ENCODE measurements at regions not wholly inside any gene's neighbourhood (a gene's known extent, or its start where the extent isn't known, plus 50 kb on each side); places are given as distances from the start of the nearest gene placed in this dataset.
"Not testable (repeated sequence)": the region's sequence is repeated elsewhere in the genome, so short reads cannot be mapped to it uniquely, and the experiment has no call there.

DNA sequence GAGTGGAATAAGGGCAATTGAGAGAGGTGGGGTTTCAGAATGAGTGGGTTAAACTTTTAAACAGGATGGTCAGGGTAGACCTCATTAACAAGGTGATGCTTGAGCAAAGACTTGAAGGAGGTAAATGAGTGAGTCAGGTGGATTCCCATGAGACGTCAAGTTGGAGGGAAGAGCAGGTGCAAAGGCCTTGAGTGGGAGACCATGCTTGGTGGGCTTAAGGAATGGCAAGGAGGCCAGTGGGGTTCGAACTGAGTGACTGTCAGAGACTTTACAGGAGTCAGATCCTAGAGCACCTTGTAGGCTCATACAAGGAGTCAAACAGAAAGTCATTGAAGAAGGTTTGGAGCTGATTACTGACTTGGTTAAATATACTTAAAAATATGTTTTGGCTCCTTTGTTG is 284.1 kb downstream of the CYRIA start:
- DNase-seq = no peak
- no peak overlapping the region for H3K4me3 ChIP-seq (replicated peaks in 1 of 3)
- H3K27me3 ChIP-seq = no peaks in the 10 kb centered on the region
- H3K4me1 ChIP-seq = no peaks in the 10 kb centered on the region
- intact Hi-C loops (cut with DNase I) = no loop called here
- H3K27ac ChIP-seq = no peak overlapping the region
- H3K9me3 ChIP-seq = no peaks in the 10 kb centered on the region
- 82 to 89% methylated on average over 2 of the region's 2 CpGs for WGBS, 2 donors
- TF ChIP-seq POLR2A (IDR thresholded peaks at IDR 0.05) (no peak), CTCF (IDR thresholded peaks at IDR 0.05) (no peak)
- no peaks in the 10 kb centered on the region for H3K36me3 ChIP-seq

DNA sequence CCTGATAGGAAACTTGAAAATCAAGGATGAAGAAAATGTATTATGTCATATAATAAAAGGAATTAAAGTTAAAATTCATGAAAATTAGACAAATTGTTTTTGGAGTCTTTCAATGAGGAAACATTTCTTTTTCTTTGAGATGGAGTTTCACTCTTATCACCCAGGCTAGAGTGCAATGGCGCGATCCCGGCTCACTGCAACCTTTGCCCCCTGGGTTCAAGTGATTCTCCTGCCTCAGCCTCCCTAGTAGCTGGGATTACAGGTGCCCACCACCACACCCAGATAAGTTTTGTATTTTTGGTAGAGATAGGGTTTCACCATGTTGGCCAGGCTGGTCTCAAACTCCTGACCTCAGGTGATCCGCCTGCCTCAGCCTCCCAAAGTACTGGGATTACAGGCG is 285.7 kb downstream of the CYRIA start:
- H3K4me1 ChIP-seq; intact Hi-C loops (cut with DNase I); H3K9me3 ChIP-seq; H3K4me3 ChIP-seq (replicated peaks in 1 of 3); DNase-seq; H3K27me3 ChIP-seq; H3K27ac ChIP-seq; H3K36me3 ChIP-seq: not testable (repeated sequence)
- WGBS, 2 donors = 75 to 95% methylated on average over 5 of the region's 5 CpGs

DNA sequence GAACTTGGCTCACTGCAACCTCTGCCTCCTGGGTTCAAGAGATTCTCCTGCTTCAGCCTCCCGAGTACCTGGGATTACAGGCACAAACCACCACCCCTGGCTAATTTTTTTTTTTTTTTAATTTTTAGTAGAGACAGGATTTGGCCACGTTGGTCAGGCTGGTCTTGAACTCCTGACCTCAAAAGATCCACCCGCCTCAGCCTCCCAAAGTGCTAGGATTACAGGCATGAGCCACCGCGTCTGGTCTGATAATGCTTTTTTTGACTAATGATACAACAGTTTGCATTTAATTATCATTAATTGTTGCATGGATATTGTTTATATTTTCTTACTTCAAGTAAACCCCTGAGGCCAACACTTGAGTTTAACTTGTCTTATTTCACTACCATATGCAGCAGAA is 286.6 kb downstream of the CYRIA start:
- DNase-seq; H3K36me3 ChIP-seq; H3K4me3 ChIP-seq (replicated peaks in 1 of 3); H3K27me3 ChIP-seq; H3K27ac ChIP-seq; H3K9me3 ChIP-seq; intact Hi-C loops (cut with DNase I); H3K4me1 ChIP-seq: not testable (repeated sequence)
- 82 to 90% methylated on average over 5 of the region's 5 CpGs for WGBS, 2 donors

GRCh38 chr2:16378031-16378430 is 287.6 kb downstream of the CYRIA start:
- no peak for DNase-seq
- intact Hi-C loops (cut with DNase I) = no loop called here
- TF ChIP-seq POLR2A (IDR thresholded peaks at IDR 0.05) (no peak), CTCF (IDR thresholded peaks at IDR 0.05) (no peak)
- Histone ChIP-seq H3K27ac (no peak overlapping the region), H3K36me3 (no peaks in the 10 kb centered on the region), H3K9me3 (no peaks in the 10 kb centered on the region), H3K4me1 (no peaks in the 10 kb centered on the region), H3K4me3 (replicated peaks in 1 of 3) (no peak overlapping the region), H3K27me3 (no peaks in the 10 kb centered on the region)
- 88 to 91% methylated on average over 2 of the region's 2 CpGs for WGBS, 2 donors

- Histone ChIP-seq H3K9me3 (no peaks in the 10 kb centered on the region), H3K4me3 (replicated peaks in 1 of 3) (no peak overlapping the region), H3K27me3 (no peaks in the 10 kb centered on the region), H3K4me1 (no peaks in the 10 kb centered on the region), H3K27ac (no peak overlapping the region), H3K36me3 (no peaks in the 10 kb centered on the region)
- DNase-seq = no peak
- TF ChIP-seq CTCF (IDR thresholded peaks at IDR 0.05) (no peak), POLR2A (IDR thresholded peaks at IDR 0.05) (no peak)
- WGBS, 2 donors = 49 to 68% methylated on average over 4 of the region's 4 CpGs
- intact Hi-C loops (cut with DNase I) = no loop called here
Observed at GRCh38 chr2:16375981-16376380, 289.7 kb downstream of the CYRIA start.

DNA sequence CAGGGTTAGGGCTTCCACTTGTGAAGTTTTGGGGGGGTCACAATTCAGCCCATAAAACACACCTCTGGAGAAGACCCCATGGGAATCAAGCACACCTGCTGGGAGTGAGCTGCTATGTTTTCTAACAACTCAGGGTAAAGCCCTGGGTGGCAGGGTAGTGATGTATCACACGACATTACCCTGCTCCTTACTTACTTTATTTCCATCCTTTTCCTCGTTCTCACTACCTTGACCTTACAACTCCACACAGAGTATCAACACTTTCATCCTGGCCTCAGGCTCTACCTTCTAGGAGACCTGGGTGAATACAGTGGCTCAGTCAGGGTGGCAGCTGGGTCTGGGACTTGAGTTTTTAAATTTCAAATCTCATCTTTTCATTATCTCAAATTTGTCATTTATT is 290.3 kb downstream of the CYRIA start:
- no peak overlapping the region for H3K27ac ChIP-seq
- no peaks in the 10 kb centered on the region for H3K9me3 ChIP-seq
- no peaks in the 10 kb centered on the region for H3K4me1 ChIP-seq
- H3K4me3 ChIP-seq (replicated peaks in 1 of 3) = no peak overlapping the region
- no peaks in the 10 kb centered on the region for H3K36me3 ChIP-seq
- H3K27me3 ChIP-seq = no peaks in the 10 kb centered on the region
- no peak for DNase-seq
- intact Hi-C loops (cut with DNase I) = no loop called here
- WGBS, 2 donors = 88 to 95% methylated on average over 2 of the region's 2 CpGs
- TF ChIP-seq POLR2A (IDR thresholded peaks at IDR 0.05) = no peak
- TF ChIP-seq CTCF (IDR thresholded peaks at IDR 0.05) = no peak

Data from thyroid gland (tissue), 4 donors.